B cell (primary cell): ENCODE measurements at regions not wholly inside any gene's neighbourhood (a gene's known extent, or its start where the extent isn't known, plus 50 kb on each side); places are given as distances from the start of the nearest gene placed in this dataset.

Experiments used
- ATAC-seq: fragments of 200-7000 bp; cut with Tn5 transposase; one replicate; pipeline ENCODE4 v1.10.0; 2021; ENCODE audit warnings: low read depth, mild to moderate bottlenecking, moderate number of reproducible peaks, moderate library complexity
- CTCF ChIA-PET: fragments of 350-600 bp; sonication (Branson Sonifier 250); formaldehyde crosslinking; loops from one replicate; lab custom pipeline; 2021; ENCODE audit warnings: antibody characterized with exemption, inconsistent platforms; lab: Charles Lee
- POLR2A ChIA-PET: fragments of 350-600 bp; sonication (Branson Sonifier 250); formaldehyde crosslinking; loops from one replicate; lab custom pipeline; 2021; ENCODE audit warnings: antibody characterized with exemption; lab: Charles Lee
- DNase-seq: peaks from one replicate; pipeline ENCODE4 v3.0.0; 2013
- H2AFZ ChIP-seq: 2 replicates; pipeline ENCODE4 v1.6.1; 2012; ENCODE audit warnings: mild to moderate bottlenecking, low read depth, low read length; ENCODE audit not compliant: insufficient read depth, poor library complexity, severe bottlenecking
- H3K27ac ChIP-seq, 2 donors: 1 replicate in 1 of 2; 2 replicates in 1 of 2; pipeline ENCODE4 v1.5.1; 2012 to 2013; ENCODE audit warnings: low read length in 2 of 2, mild to moderate bottlenecking in 2 of 2, moderate library complexity in 1 of 2
- H3K27me3 ChIP-seq, 4 experiments: fragments of 200-600 bp in 1 of 4; sonication (generic) in 1 of 4; replicated peaks in 1 of 4; 1 replicate in 2 of 4; 2 replicates in 2 of 4; pipeline versions ENCODE4 v1.6.1 to v1.7.0; 2013 to 2016; ENCODE audit warnings: low read length in 3 of 4, mild to moderate bottlenecking in 2 of 4, mixed read lengths in 1 of 4, moderate library complexity in 1 of 4; ENCODE audit not compliant: insufficient read depth in 4 of 4, control insufficient read depth in 3 of 4; ENCODE audit errors: control extremely low read depth in 1 of 4
- H3K36me3 ChIP-seq, 2 experiments: replicated peaks in 1 of 2; 1 replicate in 1 of 2; 2 replicates in 1 of 2; pipeline versions ENCODE4 v1.6.1 to v1.7.1; 2013; ENCODE audit warnings: low read length in 1 of 2; ENCODE audit not compliant: insufficient read depth in 2 of 2, control insufficient read depth in 1 of 2; ENCODE audit errors: control extremely low read depth in 1 of 2, extremely low read depth in 1 of 2
- H3K4me1 ChIP-seq, 2 donors: fragments of 200-600 bp in 1 of 2; sonication (generic) in 1 of 2; 1 replicate in 1 of 2; 2 replicates in 1 of 2; pipeline versions ENCODE4 v1.5.1 to v1.6.1; 2013 to 2017; ENCODE audit warnings: low read length in 2 of 2; ENCODE audit not compliant: control insufficient read depth in 2 of 2, insufficient read depth in 2 of 2
- H3K4me2 ChIP-seq: replicated peaks from 2 replicates; pipeline ENCODE3; 2012; ENCODE audit warnings: mild to moderate bottlenecking, low read depth, low read length; ENCODE audit not compliant: poor library complexity, severe bottlenecking
- H3K4me3 ChIP-seq, 5 experiments: fragments of 200-600 bp in 1 of 5; sonication (generic) in 1 of 5; 1 replicate in 3 of 5; 2 replicates in 2 of 5; pipeline versions ENCODE4 v1.5.1 to v1.7.0; 2011 to 2016; ENCODE audit warnings: low read length in 4 of 5, mild to moderate bottlenecking in 4 of 5, low read depth in 2 of 5, control low read depth in 1 of 5, moderate library complexity in 1 of 5; ENCODE audit not compliant: insufficient read depth in 1 of 5; ENCODE audit errors: control extremely low read depth in 1 of 5, extremely low read depth in 1 of 5
- H3K79me2 ChIP-seq: fragments of 200-600 bp; sonication (generic); one replicate; pipeline ENCODE4 v1.6.0; 2016; ENCODE audit warnings: low read length; ENCODE audit not compliant: control insufficient read depth, insufficient read depth
- H3K9ac ChIP-seq: fragments of 200-600 bp; sonication (generic); 2 replicates; pipeline ENCODE4 v1.6.1; 2017; ENCODE audit warnings: mild to moderate bottlenecking, low read length, moderate library complexity
- H3K9me3 ChIP-seq, 3 donors: one replicate each; pipeline versions ENCODE4 v1.6.1 to v1.7.1; 2013; ENCODE audit warnings: low read length in 2 of 3; ENCODE audit not compliant: control insufficient read depth in 2 of 3, insufficient read depth in 1 of 3; ENCODE audit errors: control extremely low read depth in 1 of 3
- H4K20me1 ChIP-seq: 2 replicates; pipeline ENCODE4 v1.6.0; 2012; ENCODE audit warnings: mild to moderate bottlenecking, low read length; ENCODE audit not compliant: insufficient read depth, control insufficient read depth, poor library complexity, severe bottlenecking
- H3K27ac Mint-ChIP-seq: one replicate; pipeline ENCODE4 v1.8.0; 2021; ENCODE audit warnings: mixed read lengths
- H3K27me3 Mint-ChIP-seq: one replicate; pipeline ENCODE4 v1.8.0; 2021; ENCODE audit warnings: mixed read lengths
- H3K4me1 Mint-ChIP-seq: one replicate; pipeline ENCODE4 v1.8.0; 2021; ENCODE audit warnings: mixed read lengths
- H3K4me3 Mint-ChIP-seq: one replicate; pipeline ENCODE4 v1.8.0; 2021; ENCODE audit warnings: mixed read lengths
- H3K9me3 Mint-ChIP-seq: one replicate; pipeline ENCODE4 v1.8.0; 2022; ENCODE audit warnings: mixed read lengths; ENCODE audit not compliant: insufficient read depth
- CTCF ChIP-seq: fragments of 200-600 bp; IDR thresholded peaks from one replicate; pipeline ENCODE4 v1.8.0; 2022; ENCODE audit warnings: antibody characterized with exemption, mild to moderate bottlenecking
- EZH2 ChIP-seq: IDR thresholded peaks from 2 replicates; pipeline ENCODE4 v1.6.1; 2012; ENCODE audit warnings: borderline replicate concordance, low read depth, mild to moderate bottlenecking, moderate library complexity, low read length; ENCODE audit not compliant: insufficient read depth, poor library complexity, severe bottlenecking
- WGBS: methylation state at CpG from one replicate; pipeline ENCODE4 v1.1.5; 2013; ENCODE audit warnings: missing lambda C conversion rate; ENCODE audit not compliant: insufficient coverage; 5-methylcytosine and 5-hydroxymethylcytosine counted together
- intact Hi-C: fragments of 100-400 bp; cut with micrococcal nuclease; formaldehyde crosslinking; loops from one replicate; pipeline ENCODE4 v1.10.0; 2022

- H2AFZ ChIP-seq: no peak overlapping the region
- DNase-seq (no peak), ATAC-seq (no peak)
- no peaks in the 10 kb centered on the region for H3K27me3 ChIP-seq
- no peak overlapping the region for H3K9ac ChIP-seq
- no peaks in the 10 kb centered on the region for H3K36me3 ChIP-seq
- no peaks in the 10 kb centered on the region for H3K4me1 ChIP-seq
- no peaks in the 10 kb centered on the region for H4K20me1 ChIP-seq
- H3K4me3 ChIP-seq: no peak overlapping the region
- intact Hi-C loops: no loop called here
- ChIA-PET CTCF (no interaction called here), POLR2A (no interaction called here)
- WGBS: 95% methylated on average over 4 of the region's 4 CpGs
- H3K9me3 ChIP-seq: no peaks in the 10 kb centered on the region
- TF ChIP-seq EZH2: no peak
- TF ChIP-seq CTCF: no peak
- H3K4me1 Mint-ChIP-seq: no peaks in the 10 kb centered on the region
- H3K27ac Mint-ChIP-seq: no peak overlapping the region
- no peak overlapping the region for H3K27ac ChIP-seq
- peaks cover under 1% of the 10 kb centered on the region for H3K9me3 Mint-ChIP-seq
- no peaks in the 10 kb centered on the region for H3K27me3 Mint-ChIP-seq
- no peak overlapping the region for H3K4me3 Mint-ChIP-seq
- H3K4me2 ChIP-seq: no peak overlapping the region
- no peaks in the 10 kb centered on the region for H3K79me2 ChIP-seq
Observed at GRCh38 chr12:105805730-105806399, 332.9 kb downstream of the NUAK1 start.

- H3K9me3 Mint-ChIP-seq: peaks cover 3% of the 10 kb centered on the region
- H3K27ac Mint-ChIP-seq: no peak overlapping the region
- no peaks in the 10 kb centered on the region for H4K20me1 ChIP-seq
- H3K79me2 ChIP-seq: no peaks in the 10 kb centered on the region
- no peaks in the 10 kb centered on the region for H3K36me3 ChIP-seq
- no peaks in the 10 kb centered on the region for H3K27me3 ChIP-seq
- WGBS: 100% methylated on average over 1 of the region's 2 CpGs
- CTCF ChIA-PET: no interaction called here
- DNase-seq (no peak), ATAC-seq (no peak)
- H3K27me3 Mint-ChIP-seq: no peaks in the 10 kb centered on the region
- no peaks in the 10 kb centered on the region for H3K9me3 ChIP-seq
- no peak overlapping the region for H3K9ac ChIP-seq
- H3K4me2 ChIP-seq: no peak overlapping the region
- H3K27ac ChIP-seq: no peak overlapping the region
- H2AFZ ChIP-seq: no peak overlapping the region
- no peak overlapping the region for H3K4me3 ChIP-seq
- H3K4me3 Mint-ChIP-seq: no peak overlapping the region
- POLR2A ChIA-PET: no interaction called here
- no peaks in the 10 kb centered on the region for H3K4me1 ChIP-seq
- H3K4me1 Mint-ChIP-seq: no peaks in the 10 kb centered on the region
- TF ChIP-seq CTCF: no peak
- no peak for TF ChIP-seq EZH2
- intact Hi-C loops: no loop called here
Observed at GRCh38 chr12:105806400-105806770, 332.4 kb downstream of the NUAK1 start.
